HG03457 (cell line): ENCODE measurements at regions not wholly inside any gene's neighbourhood (a gene's known extent, or its start where the extent isn't known, plus 50 kb on each side); places are given as distances from the start of the nearest gene placed in this dataset.

Experiments used
- ATAC-seq: cut with Tn5 transposase; IDR thresholded peaks from one replicate; pipeline ENCODE4 v1.9.1; 2021; ENCODE audit warnings: moderate number of reproducible peaks; ENCODE audit not compliant: unreplicated experiment

DNA sequence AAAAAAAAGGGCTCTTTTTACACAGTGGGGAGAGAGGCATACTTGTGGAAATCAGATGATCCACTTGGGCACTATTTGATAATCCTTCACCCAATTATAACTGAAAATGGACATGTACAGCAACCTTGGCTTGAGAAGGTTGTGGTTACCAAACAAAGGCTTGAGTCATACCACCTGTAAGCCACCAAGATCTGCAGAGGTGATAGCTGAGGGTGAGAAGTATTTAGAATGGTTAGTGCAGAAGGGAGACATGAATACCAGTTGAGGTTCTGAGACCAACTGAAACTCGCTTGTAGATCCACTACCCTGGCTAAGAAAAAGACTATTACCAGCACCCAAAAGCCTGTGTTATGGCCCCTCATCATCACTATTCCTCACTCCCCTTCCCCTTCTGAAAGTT is 614.0 kb downstream of the STIM2 start:
- no peak for ATAC-seq

- no peak for ATAC-seq
Measured at GRCh38 chr4:27484216-27484615, 623.6 kb downstream of the STIM2 start.

- no peak for ATAC-seq
Measured at GRCh38 chr4:27490315-27490714, 629.7 kb downstream of the STIM2 start.

DNA sequence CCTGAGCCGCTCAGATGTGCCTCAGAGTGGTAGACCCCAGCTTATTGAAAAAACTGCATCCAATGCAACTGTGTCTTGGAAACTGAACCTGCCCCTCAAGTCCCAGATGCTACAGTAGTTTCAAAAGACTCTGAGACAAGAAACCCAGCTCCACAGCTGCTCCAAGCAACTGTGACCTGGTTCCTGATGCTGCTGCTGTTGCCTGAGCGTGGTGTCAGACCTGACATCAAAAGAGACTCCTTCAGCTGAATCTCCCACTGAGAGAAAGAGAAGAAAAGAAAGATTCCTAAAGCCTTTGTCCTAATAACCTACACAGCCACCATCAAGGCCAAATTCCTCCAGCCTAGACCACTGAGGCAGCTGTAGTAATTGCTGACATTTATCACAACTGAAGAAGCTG is 630.1 kb downstream of the STIM2 start:
- no peak for ATAC-seq

GRCh38 chr4:27506401-27506800 is 645.8 kb downstream of the STIM2 start:
- ATAC-seq, result no peak

GRCh38 chr4:27514711-27515110 is 654.1 kb downstream of the STIM2 start:
- ATAC-seq, result no peak

- no peak for ATAC-seq
Measured at GRCh38 chr4:27515140-27515539, 654.5 kb downstream of the STIM2 start.

- ATAC-seq, result no peak
Measured at GRCh38 chr4:27518876-27519275, 658.2 kb downstream of the STIM2 start.

- no peak for ATAC-seq
Measured at GRCh38 chr4:27524224-27524623, 663.6 kb downstream of the STIM2 start.

DNA sequence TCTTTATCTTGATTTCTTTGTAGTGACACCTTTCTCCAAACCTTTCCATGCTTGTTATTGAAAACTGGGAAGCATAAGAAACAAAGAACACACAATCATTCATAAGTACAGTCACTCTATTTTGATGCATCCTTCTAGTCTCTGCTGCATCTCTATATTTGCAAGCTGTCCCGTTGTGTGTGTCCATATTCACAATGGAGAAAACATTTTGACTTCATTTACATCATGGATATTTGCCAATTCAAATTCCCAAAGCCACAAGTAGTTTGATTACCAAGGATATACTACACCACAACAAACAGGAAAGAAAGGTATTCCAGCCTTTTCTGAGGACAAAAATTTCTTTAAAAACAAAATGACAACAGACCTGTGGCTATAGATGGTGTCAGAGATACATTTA is 673.8 kb downstream of the STIM2 start:
- ATAC-seq, result no peak

DNA sequence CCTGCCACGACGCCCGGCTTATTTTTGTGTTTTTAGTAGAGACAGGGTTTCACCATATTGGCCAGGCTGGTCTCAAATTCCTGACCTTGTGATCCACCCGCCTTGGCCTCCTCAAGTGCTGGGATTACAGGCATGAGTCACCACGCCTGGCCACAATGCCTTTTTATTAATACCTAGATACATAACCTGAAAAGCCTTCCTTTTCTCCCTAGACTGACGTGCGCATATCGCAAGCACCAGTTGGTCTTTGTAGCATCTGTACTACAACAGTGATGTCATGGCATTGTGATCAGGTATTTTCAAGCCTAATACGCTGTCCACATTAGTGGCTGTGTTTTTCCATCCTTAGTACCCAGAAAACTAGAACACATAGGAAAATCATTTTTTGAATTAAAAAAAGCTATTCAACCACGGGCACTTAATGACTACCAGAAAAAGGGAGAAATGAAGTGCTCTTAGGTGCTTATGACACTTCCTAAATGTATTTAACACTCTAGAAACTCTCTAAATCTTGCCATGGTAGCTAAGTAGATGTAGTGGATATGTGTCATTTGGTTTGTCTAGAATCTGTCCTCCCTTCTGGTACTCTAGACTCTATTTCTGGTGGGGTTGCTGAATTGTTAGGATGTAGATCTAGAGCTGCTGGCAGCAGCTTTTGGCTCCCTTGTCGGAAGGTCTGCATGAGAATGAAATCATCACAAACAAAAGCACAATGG is 707.8 kb downstream of the STIM2 start:
- ATAC-seq, result no peak

DNA sequence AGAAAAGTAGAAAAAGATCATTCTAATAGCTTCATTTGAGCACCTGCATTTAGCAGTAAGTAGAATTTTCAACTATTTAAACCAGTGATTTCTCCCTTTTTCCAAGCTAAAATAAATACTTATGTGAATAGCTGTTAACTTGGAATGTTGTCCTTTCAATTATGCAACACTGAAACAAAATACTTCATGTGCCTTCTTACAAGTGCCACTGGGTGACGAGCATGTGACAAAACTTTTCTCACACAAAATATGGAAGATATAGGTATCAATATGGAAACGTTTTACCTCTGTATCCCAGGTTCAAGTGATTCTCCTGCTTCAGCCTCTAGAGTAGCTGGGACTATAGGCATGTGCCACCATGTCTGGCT is 708.3 kb downstream of the STIM2 start:
- no peak for ATAC-seq

- ATAC-seq, result no peak
Measured at GRCh38 chr4:27574743-27575142, 714.1 kb downstream of the STIM2 start.

- no peak for ATAC-seq
Measured at GRCh38 chr4:27577951-27578350, 717.3 kb downstream of the STIM2 start.

- ATAC-seq, result no peak
Measured at GRCh38 chr4:27592738-27593137, 732.1 kb downstream of the STIM2 start.

GRCh38 chr4:27594922-27595321 is 734.3 kb downstream of the STIM2 start:
- no peak for ATAC-seq

- ATAC-seq, result no peak
Measured at GRCh38 chr4:27595571-27596360, 735.1 kb downstream of the STIM2 start.

DNA sequence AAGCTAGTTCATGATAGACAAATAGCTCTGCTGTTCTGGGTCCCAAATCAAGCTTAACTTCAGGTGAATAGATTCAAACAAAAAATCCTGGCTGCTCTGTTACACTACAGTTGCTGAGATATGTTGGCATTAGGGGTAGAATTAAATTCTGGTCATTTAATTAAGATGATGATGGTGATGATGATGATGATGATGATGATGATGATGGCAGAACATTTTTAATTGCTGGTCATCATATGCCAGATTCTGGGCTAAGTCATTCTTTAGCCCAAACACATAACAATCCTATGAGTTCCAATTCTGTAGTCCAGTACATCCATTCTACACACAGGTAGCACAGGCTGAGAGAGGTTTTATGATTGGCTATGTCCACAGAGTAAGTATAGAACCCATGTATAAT is 741.5 kb downstream of the STIM2 start:
- ATAC-seq, result no peak

GRCh38 chr4:27604692-27605091 is 744.1 kb downstream of the STIM2 start:
- no peak for ATAC-seq

DNA sequence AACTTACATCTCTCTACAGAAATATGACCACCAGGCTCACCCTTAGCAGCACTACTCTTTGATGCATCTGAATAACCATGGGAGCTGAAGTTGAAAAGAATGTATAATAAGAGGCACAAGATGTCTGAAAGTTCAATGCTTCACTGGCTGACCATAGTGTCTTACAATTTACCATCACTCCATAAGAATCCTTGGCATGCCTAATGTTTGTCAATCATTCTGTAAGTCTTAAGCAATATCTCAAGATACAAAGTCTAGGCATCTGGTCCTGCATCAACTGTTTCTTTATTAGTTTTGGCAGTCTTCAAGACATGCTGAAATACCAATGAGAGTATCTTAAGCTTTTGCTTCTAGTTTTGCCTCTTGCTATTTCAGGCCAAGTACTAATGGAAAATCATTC is 755.5 kb downstream of the STIM2 start:
- ATAC-seq, result no peak

GRCh38 chr4:27619435-27619834 is 758.8 kb downstream of the STIM2 start:
- no peak for ATAC-seq

DNA sequence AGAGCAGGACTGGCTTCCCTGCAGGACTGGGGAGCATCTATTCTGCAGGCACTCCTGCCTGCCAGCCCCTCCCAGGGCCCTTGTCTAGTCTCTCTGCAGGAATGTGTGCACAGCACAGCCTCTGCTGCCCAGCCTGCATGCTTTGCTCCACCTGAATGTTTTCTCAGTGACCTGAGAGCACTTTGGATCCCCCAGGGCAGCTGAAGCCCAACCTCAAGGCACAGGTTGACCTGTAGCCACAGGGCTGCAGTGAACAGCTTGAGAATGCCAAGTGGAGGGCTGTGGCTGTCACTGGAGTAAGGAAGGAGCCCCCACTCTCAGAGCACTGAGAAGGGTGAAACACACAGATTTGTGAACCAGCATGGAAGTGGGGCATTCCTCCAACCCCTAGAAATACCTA is 760.2 kb downstream of the STIM2 start:
- ATAC-seq, result no peak

DNA sequence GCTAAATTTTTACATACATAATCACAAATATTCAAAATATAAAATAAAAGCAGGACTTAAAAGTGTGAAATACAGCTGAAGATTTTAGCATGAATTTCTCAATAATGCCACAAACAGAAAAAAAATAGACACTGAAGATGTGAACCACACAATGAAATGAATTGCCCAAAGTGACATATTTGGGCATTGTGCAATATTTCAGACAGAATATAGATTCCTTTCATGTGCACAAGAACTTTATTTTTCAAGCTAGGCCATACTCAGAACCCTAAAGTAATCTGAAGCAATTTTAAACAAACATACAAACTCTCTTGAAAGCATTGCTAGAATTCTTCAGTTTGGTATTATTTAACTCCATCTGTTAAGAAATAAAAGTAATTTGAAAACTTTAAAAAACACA is 764.1 kb downstream of the STIM2 start:
- ATAC-seq, result no peak
